ENCODE measurements at regions not wholly inside any gene's neighbourhood (a gene's known extent, or its start where the extent isn't known, plus 50 kb on each side); places are given as distances from the start of the nearest gene placed in this dataset.
"Not testable (repeated sequence)": the region's sequence is repeated elsewhere in the genome, so short reads cannot be mapped to it uniquely, and the experiment has no call there.

- Histone ChIP-seq H3K27ac (no peak overlapping the region), H3K4me3 (no peak overlapping the region), H3K4me1 (no peaks in the 10 kb centered on the region), H3K27me3 (no peaks in the 10 kb centered on the region), H3K36me3 (no peaks in the 10 kb centered on the region), H3K9me3 (peaks cover 0 to 18% (median under 1%) of the 10 kb centered on the region in 12 donors)
- 73 to 86% (median 82%) methylated on average over 4 of the region's 4 CpGs for WGBS, 4 donors
- no peak for DNase-seq
- TF ChIP-seq POLR2A (IDR thresholded peaks at IDR 0.05) (no peak), CTCF (IDR thresholded peaks at IDR 0.05) (no peak)
- intact Hi-C loops (cut with DNase I) = no loop called here
- ATAC-seq = no peak
Measured at GRCh38 chr12:46629331-46630229, 196.2 kb downstream of the SLC38A4 start.

GRCh38 chr12:46628176-46628575 lies 197.6 kb downstream of the SLC38A4 start:
- WGBS, 4 donors = 59 to 82% (median 73%) methylated on average over 1 of the region's 1 CpG
- no peak overlapping the region for H3K27ac ChIP-seq
- ATAC-seq (no peak), DNase-seq (no peak)
- H3K9me3 ChIP-seq = peaks cover 0 to 8% (median 0%) of the 10 kb centered on the region in 12 donors
- intact Hi-C loops (cut with DNase I) = no loop called here
- no peaks in the 10 kb centered on the region for H3K4me1 ChIP-seq
- TF ChIP-seq CTCF (IDR thresholded peaks at IDR 0.05) (no peak), POLR2A (IDR thresholded peaks at IDR 0.05) (no peak)
- no peaks in the 10 kb centered on the region for H3K27me3 ChIP-seq
- no peaks in the 10 kb centered on the region for H3K36me3 ChIP-seq
- no peak overlapping the region for H3K4me3 ChIP-seq

GRCh38 chr12:46627686-46628085 lies 198.1 kb downstream of the SLC38A4 start:
- H3K27me3 ChIP-seq = no peaks in the 10 kb centered on the region
- ATAC-seq (no peak), DNase-seq (no peak)
- 96 to 97% (median 97%) methylated on average over 3 of the region's 3 CpGs for WGBS, 4 donors
- intact Hi-C loops (cut with DNase I) = no loop called here
- no peaks in the 10 kb centered on the region for H3K4me1 ChIP-seq
- TF ChIP-seq CTCF (IDR thresholded peaks at IDR 0.05) (no peak), POLR2A (IDR thresholded peaks at IDR 0.05) (no peak)
- H3K36me3 ChIP-seq = no peaks in the 10 kb centered on the region
- H3K4me3 ChIP-seq = no peak overlapping the region
- no peak overlapping the region for H3K27ac ChIP-seq
- peaks cover 0 to 3% (median 0%) of the 10 kb centered on the region in 12 donors for H3K9me3 ChIP-seq

- DNase-seq; H3K27ac ChIP-seq; ATAC-seq; H3K27me3 ChIP-seq; H3K4me3 ChIP-seq; intact Hi-C loops (cut with DNase I); H3K36me3 ChIP-seq; H3K9me3 ChIP-seq: not testable (repeated sequence)
- peaks cover 0 to 17% (median 1%) of the 10 kb centered on the region in 12 donors for H3K4me1 ChIP-seq
- 82 to 100% (median 93%) methylated on average over 3 to 5 of the region's 5 CpGs for whole genome bisulfite sequencing, 4 donors
Measured at GRCh38 chr12:46619474-46619873, 206.3 kb downstream of the SLC38A4 start.

GRCh38 chr12:46617737-46618136 lies 208.1 kb downstream of the SLC38A4 start:
- ATAC-seq, H3K36me3 ChIP-seq, DNase-seq, H3K4me3 ChIP-seq, H3K27me3 ChIP-seq, H3K9me3 ChIP-seq: not testable (repeated sequence)
- intact Hi-C loops (cut with DNase I) = loop anchor here in 1 of 10 donors (2.0 kb wide), 1 partner anchor 235 kb away; no protein-coding TSS in a partner anchor
- 89 to 98% (median 92%) methylated on average over 9 to 11 of the region's 11 CpGs for WGBS, 4 donors
- peaks cover 0 to 17% (median 1%) of the 10 kb centered on the region in 12 donors for H3K4me1 ChIP-seq
- peak overlapping the region in 7 of 12 donors; percentile 1 to 72 (median 49) for H3K27ac ChIP-seq

Data from heart left ventricle (tissue), 16 donors.